WTC11 (cell line): ENCODE measurements at regions not wholly inside any gene's neighbourhood (a gene's known extent, or its start where the extent isn't known, plus 50 kb on each side); places are given as distances from the start of the nearest gene placed in this dataset.

ENCODE experiments used
- ATAC-seq: fragments of 200-7000 bp; cut with Tn5 transposase; 2 replicates; pipeline ENCODE4 v1.10.0; 2021; ENCODE audit warnings: mild to moderate bottlenecking, moderate library complexity
- CTCF ChIA-PET: fragments of 300-600 bp; sonication (Branson Sonifier 250); formaldehyde crosslinking; loops from one replicate; lab custom pipeline; 2021; ENCODE audit warnings: antibody characterized with exemption; lab: Charles Lee
- POLR2A ChIA-PET: fragments of 350-600 bp; sonication (Branson Sonifier 250); formaldehyde crosslinking; loops from one replicate; lab custom pipeline; 2021; ENCODE audit warnings: antibody characterized with exemption; lab: Charles Lee
- DNase-seq: peaks from one replicate; pipeline ENCODE4 v3.0.0; 2021; ENCODE audit warnings: low spot score
- H3K27ac Mint-ChIP-seq: 2 replicates; pipeline ENCODE4 v1.8.0; 2021; ENCODE audit warnings: mixed read lengths
- H3K27me3 Mint-ChIP-seq: 2 replicates; pipeline ENCODE4 v1.8.0; 2021; ENCODE audit warnings: low read depth, mild to moderate bottlenecking, moderate library complexity, mixed read lengths
- H3K36me3 Mint-ChIP-seq: 2 replicates; pipeline ENCODE4 v1.8.0; 2021; ENCODE audit warnings: mixed read lengths
- H3K4me1 Mint-ChIP-seq: 2 replicates; pipeline ENCODE4 v1.8.0; 2022; ENCODE audit warnings: mixed read lengths
- H3K4me3 Mint-ChIP-seq: 2 replicates; pipeline ENCODE4 v1.8.0; 2021; ENCODE audit warnings: mild to moderate bottlenecking, moderate library complexity, mixed read lengths
- H3K9me3 Mint-ChIP-seq: 2 replicates; pipeline ENCODE4 v1.8.0; 2021; ENCODE audit warnings: mixed read lengths
- CDX4 ChIP-seq: fragments of 250-450 bp; sonication (Bioruptor Pico); IDR thresholded peaks from 2 replicates; pipeline ENCODE4 v1.9.0; 2021; ENCODE audit warnings: moderate library complexity, mild to moderate bottlenecking, inconsistent platforms, borderline replicate concordance
- E2F1 ChIP-seq: sonication (generic); formaldehyde crosslinking; IDR thresholded peaks from 2 replicates; pipeline ENCODE4 v1.8.0; 2022; ENCODE audit warnings: mild to moderate bottlenecking, missing genetic modification reagents
- E2F4 ChIP-seq: sonication (generic); formaldehyde crosslinking; IDR thresholded peaks from 2 replicates; pipeline ENCODE4 v1.8.1; 2022; ENCODE audit warnings: low read depth, mild to moderate bottlenecking, moderate library complexity, missing genetic modification reagents, borderline replicate concordance
- EMX1 ChIP-seq: fragments of 250-450 bp; sonication (Bioruptor Pico); IDR thresholded peaks from 2 replicates; pipeline ENCODE4 v1.8.0; 2021; ENCODE audit warnings: mild to moderate bottlenecking
- FOXJ3 ChIP-seq: sonication (generic); formaldehyde crosslinking; IDR thresholded peaks from 2 replicates; pipeline ENCODE4 v1.9.0; 2021; ENCODE audit warnings: missing genetic modification reagents, mild to moderate bottlenecking, borderline replicate concordance
- FOXP1 ChIP-seq: sonication (generic); formaldehyde crosslinking; IDR thresholded peaks from 2 replicates; pipeline ENCODE4 v1.8.0; 2022; ENCODE audit warnings: missing genetic modification reagents, mild to moderate bottlenecking, moderate library complexity, borderline replicate concordance
- FOXP4 ChIP-seq: sonication (generic); formaldehyde crosslinking; IDR thresholded peaks from 2 replicates; pipeline ENCODE4 v1.8.0; 2022; ENCODE audit warnings: mild to moderate bottlenecking, missing genetic modification reagents
- GTF2I ChIP-seq: fragments of 250-450 bp; sonication (Bioruptor Pico); conservative IDR thresholded peaks from 2 replicates; pipeline ENCODE4 v1.4.0; 2021; ENCODE audit warnings: mild to moderate bottlenecking
- IRF1 ChIP-seq: sonication (generic); formaldehyde crosslinking; IDR thresholded peaks from 2 replicates; pipeline ENCODE4 v1.8.0; 2023; ENCODE audit warnings: missing genetic modification reagents
- OVOL2 ChIP-seq: fragments of 250-450 bp; sonication (Bioruptor Pico); IDR thresholded peaks from 2 replicates; pipeline ENCODE4 v1.9.0; 2021; ENCODE audit warnings: mild to moderate bottlenecking, borderline replicate concordance
- SMAD3 ChIP-seq: sonication (generic); formaldehyde crosslinking; IDR thresholded peaks from 2 replicates; pipeline ENCODE4 v1.8.0; 2022; ENCODE audit warnings: missing genetic modification reagents, mild to moderate bottlenecking, borderline replicate concordance
- ZBTB43 ChIP-seq: sonication (generic); formaldehyde crosslinking; IDR thresholded peaks from 2 replicates; pipeline ENCODE4 v1.8.1; 2023; ENCODE audit warnings: mild to moderate bottlenecking, missing genetic modification reagents
- ZMAT4 ChIP-seq: fragments of 250-450 bp; sonication (Bioruptor Pico); IDR thresholded peaks from 2 replicates; pipeline ENCODE4 v1.9.0; 2021; ENCODE audit warnings: mild to moderate bottlenecking
- ZNF121 ChIP-seq: sonication (generic); formaldehyde crosslinking; IDR thresholded peaks from 2 replicates; pipeline ENCODE4 v1.8.0; 2023; ENCODE audit warnings: missing genetic modification reagents
- ZNF532 ChIP-seq: fragments of 250-450 bp; sonication (Bioruptor Pico); IDR thresholded peaks from 2 replicates; pipeline ENCODE4 v1.9.0; 2021; ENCODE audit warnings: mild to moderate bottlenecking, borderline replicate concordance
- ZSCAN18 ChIP-seq: fragments of 250-450 bp; sonication (Bioruptor Pico); IDR thresholded peaks from 2 replicates; pipeline ENCODE4 v2.1.2; 2022; ENCODE audit warnings: mild to moderate bottlenecking, moderate library complexity

GRCh38 chr6:164917211-164917610, 392.2 kb downstream of the C6orf118 start (continued):
- no peak for TF ChIP-seq E2F1 (CRISPR knock-in tag)
- no peak for TF ChIP-seq ZMAT4 (CRISPR knock-in tag)
- no peak for TF ChIP-seq FOXP1 (CRISPR knock-in tag)
- TF ChIP-seq, all 79 proteins: peak for 0

GRCh38 chr6:164916087-164916486, 393.3 kb downstream of the C6orf118 start:
- Mint-ChIP-seq H3K9me3 (peaks cover 29% of the 10 kb centered on the region), H3K36me3 (peaks cover 14% of the 10 kb centered on the region)
- no peak for TF ChIP-seq CDX4 (CRISPR knock-in tag)
- no peak for TF ChIP-seq ZNF121 (CRISPR knock-in tag)
- TF ChIP-seq EMX1 (CRISPR knock-in tag): no peak
- no peak for TF ChIP-seq OVOL2
- TF ChIP-seq FOXJ3: no peak
- TF ChIP-seq GTF2I: no peak
- no peak for TF ChIP-seq IRF1 (CRISPR knock-in tag)

GRCh38 chr6:164911873-164912580, 397.4 kb downstream of the C6orf118 start:
- ChIA-PET POLR2A (interaction anchor here (0.5 kb wide), 1 partner anchor 333 kb away, joined by 4 read pairs; no protein-coding TSS in a partner anchor), CTCF (interaction anchor here (1.9 kb wide), 1 partner anchor 15 kb away, joined by 4 read pairs; no protein-coding TSS in a partner anchor)
- Mint-ChIP-seq H3K4me3 (no peak overlapping the region), H3K4me1 (peaks cover 25% of the 10 kb centered on the region), H3K27ac (no peak overlapping the region), H3K9me3 (peaks cover 15% of the 10 kb centered on the region), H3K27me3 (no peaks in the 10 kb centered on the region), H3K36me3 (0 out of 2 replicates have a peak, but pooled peaks cover 2% of the 10 kb centered on the region)
- DNase-seq (no peak), ATAC-seq (no peak)
- TF ChIP-seq EMX1 (CRISPR knock-in tag) (no peak), ZSCAN18 (CRISPR knock-in tag) (no peak), E2F4 (CRISPR knock-in tag) (no peak), ZBTB43 (CRISPR knock-in tag) (no peak), ZNF532 (no peak), SMAD3 (CRISPR knock-in tag) (no peak), FOXP4 (no peak)

More at GRCh38 chr6:164916087-164916486, 393.3 kb downstream of the C6orf118 start:
- Mint-ChIP-seq H3K4me1 (peaks cover 18% of the 10 kb centered on the region), H3K27ac (no peak overlapping the region), H3K4me3 (no peak overlapping the region), H3K27me3 (no peaks in the 10 kb centered on the region)
- DNase-seq: no peak
- no peak for ATAC-seq
- ChIA-PET POLR2A (no interaction called here), CTCF (no interaction called here)
